22Rv1 (cell line): ENCODE measurements at regions not wholly inside any gene's neighbourhood (a gene's known extent, or its start where the extent isn't known, plus 50 kb on each side); places are given as distances from the start of the nearest gene placed in this dataset.

Source experiments
- H3K27ac ChIP-seq: fragments of 450-650 bp; 2 replicates; pipeline ENCODE4 v1.5.1; 2017
- ZFX ChIP-seq: fragments of 450-650 bp; IDR thresholded peaks from 2 replicates; pipeline ENCODE4 v1.6.1; 2017; ENCODE audit warnings: antibody characterized with exemption, borderline replicate concordance
- TF ChIP-seq, protein P1 (sequence below): fragments of 450-650 bp; IDR thresholded peaks from 2 replicates; pipeline ENCODE4 v1.5.1; 2017; ENCODE audit warnings: mild to moderate bottlenecking

DNA sequence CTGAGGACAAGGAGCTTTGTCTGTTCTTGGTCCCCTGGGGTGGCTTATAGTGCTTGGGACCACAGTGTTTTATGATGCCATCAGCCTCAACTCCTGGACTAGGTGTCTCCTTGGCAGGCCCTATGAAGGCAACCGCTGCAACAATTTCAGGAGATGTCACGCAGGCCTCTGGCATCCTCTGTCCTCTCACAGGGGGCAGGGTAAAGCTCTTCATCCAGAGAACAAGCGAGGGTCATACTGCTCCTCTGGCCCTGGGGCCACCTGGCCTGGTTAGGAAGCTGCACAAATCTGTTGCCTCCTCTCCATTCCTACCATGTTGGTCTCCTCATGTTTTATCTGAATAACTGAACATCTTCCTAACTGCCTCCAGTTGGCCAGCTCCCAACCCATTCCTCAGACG is 148.9 kb upstream of the SPEF2 start:
- no peak for TF ChIP-seq ZFX
- TF ChIP-seq, protein P1, sequence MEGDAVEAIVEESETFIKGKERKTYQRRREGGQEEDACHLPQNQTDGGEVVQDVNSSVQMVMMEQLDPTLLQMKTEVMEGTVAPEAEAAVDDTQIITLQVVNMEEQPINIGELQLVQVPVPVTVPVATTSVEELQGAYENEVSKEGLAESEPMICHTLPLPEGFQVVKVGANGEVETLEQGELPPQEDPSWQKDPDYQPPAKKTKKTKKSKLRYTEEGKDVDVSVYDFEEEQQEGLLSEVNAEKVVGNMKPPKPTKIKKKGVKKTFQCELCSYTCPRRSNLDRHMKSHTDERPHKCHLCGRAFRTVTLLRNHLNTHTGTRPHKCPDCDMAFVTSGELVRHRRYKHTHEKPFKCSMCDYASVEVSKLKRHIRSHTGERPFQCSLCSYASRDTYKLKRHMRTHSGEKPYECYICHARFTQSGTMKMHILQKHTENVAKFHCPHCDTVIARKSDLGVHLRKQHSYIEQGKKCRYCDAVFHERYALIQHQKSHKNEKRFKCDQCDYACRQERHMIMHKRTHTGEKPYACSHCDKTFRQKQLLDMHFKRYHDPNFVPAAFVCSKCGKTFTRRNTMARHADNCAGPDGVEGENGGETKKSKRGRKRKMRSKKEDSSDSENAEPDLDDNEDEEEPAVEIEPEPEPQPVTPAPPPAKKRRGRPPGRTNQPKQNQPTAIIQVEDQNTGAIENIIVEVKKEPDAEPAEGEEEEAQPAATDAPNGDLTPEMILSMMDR: no peak
- H3K27ac ChIP-seq: no peak overlapping the region

DNA sequence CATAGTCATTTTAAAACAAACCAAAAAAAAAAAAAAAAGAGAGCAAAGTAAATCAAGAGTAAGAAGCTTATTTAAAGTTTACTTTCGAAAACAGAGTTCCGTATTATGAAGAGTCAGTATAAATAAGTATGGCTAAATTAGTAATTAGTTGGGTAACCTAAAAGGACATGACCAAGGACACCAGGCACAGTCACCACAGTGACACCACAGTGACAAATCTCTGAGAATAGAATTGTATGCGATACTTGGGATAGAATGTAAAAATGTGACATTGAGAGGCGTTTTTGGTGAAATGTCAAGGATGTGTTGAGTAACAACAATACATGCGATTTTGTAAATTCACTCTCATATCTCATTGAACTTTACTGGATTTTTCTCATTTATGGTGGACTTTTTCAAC is 150.9 kb upstream of the SPEF2 start:
- TF ChIP-seq, protein P1: no peak
- no peak for TF ChIP-seq ZFX
- no peak overlapping the region for H3K27ac ChIP-seq

DNA sequence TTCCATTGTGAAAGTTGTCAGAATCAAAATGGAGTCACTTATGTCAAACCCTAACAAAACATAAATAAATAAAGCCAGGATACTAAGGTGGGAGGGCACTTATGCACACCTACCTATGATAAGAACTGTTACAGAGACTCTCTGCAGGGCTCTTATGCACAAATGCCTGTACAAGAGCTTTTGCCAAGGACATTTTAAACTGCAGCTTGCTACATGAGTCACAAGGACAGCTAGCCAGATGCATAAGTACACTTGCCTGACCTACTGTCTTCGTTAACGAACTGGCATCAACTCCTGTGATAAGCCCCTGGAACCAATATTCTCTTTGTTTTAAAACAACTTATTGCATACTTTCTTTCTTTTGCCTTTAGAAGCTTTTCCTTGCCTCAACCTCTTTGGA is 152.9 kb upstream of the SPEF2 start:
- H3K27ac ChIP-seq: no peak overlapping the region
- TF ChIP-seq, protein P1: no peak
- TF ChIP-seq ZFX: no peak

DNA sequence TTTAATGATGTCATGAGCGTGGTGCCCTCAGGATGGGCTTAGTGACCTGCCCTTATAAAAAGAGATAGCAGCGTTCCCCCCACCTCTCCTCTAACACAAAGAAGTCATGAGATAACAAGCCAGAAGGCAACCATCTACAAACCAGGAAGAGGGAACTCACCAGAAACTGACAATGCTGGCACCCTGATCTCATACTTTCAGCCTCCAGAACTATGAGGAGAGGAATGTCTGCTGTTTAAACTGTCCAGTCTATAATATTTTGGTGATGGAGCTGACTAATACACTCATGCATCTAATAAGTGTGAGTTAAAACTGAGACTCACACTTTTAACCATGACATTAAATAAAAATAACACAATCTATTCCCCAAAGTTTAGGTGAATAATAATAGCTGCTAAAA is 156.1 kb upstream of the SPEF2 start:
- H3K27ac ChIP-seq: no peak overlapping the region
- TF ChIP-seq, protein P1: no peak
- TF ChIP-seq ZFX: no peak

DNA sequence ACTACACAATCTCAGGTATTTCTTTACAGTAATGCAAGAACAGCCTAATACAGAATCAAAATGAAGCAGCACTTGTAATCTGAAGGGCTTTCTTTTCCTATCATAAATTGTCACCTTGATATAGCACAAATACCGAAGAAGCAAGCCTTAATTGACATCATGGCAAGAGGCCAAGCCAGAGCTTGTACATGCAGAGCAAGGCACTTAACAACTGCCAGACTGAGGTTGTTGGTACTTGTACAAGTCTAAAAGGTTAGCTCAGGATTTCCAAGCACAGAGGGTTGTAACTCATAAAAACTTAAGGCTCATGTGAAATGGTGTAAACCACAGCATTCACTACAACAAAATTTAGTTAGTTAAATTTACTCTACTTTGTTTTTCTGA is 158.8 kb upstream of the SPEF2 start:
- no peak for TF ChIP-seq ZFX
- TF ChIP-seq, protein P1: no peak
- H3K27ac ChIP-seq: no peak overlapping the region

DNA sequence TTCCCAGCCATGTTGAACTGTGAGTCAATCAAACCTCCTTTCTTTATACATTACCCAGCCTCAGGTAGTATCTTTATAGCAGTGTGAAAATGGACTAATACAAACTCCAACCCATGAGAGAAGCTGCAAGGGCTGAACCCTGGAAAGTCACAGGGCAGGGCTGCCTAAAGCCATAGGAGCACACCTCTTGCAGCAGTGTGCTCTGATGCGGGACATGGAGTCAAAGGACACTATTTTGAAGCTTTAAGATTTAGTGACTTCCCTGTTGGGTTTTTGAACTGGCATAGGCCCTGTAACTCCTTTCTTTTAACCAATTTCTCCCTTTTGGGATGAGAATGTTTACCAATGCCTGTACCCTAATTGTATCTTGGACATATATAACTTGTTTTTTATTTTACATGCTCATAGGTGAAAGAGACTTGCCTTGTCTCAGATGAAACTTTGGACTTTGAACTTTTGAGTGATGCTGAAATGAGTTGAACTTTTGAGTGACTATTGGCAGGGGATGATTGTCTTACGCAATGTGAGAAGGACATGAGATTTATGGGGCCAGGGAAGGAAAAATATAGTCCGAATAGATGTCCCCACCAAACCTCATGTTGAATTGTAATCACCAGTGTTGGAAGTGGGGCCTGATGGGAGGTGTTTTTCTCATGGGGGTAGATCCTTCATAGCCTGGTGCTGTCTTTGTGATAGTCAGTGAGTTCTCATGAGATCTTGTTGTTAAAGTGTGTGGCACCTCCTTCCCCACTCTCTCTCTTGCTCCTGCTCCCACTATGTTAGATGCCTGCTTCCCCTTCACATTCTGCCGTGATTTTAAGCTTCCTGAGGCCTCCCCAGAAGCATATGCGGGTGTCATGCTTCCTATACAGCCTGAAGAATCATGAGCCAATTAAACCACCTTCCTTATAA is 159.5 kb upstream of the SPEF2 start:
- no peak overlapping the region for H3K27ac ChIP-seq
- TF ChIP-seq, protein P1: no peak
- TF ChIP-seq ZFX: no peak

DNA sequence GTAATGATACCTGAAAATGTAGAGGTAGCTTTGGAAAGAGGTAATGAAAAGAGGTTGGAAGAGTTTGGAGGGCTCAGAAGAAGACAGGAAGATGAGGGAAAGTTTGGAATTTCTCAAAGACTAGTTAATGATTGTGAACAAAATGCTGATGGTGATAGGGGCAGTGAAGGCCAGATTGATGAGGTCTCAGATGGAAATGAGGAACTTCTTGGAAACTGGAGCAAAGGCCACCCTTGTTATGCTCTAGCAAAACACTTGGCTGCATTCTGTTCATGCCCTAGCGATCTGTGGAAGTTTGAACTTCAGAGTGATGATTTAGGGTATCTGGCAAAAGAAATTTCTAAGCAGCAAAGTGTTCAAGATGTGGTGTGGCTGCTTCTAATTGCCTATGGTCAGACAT is 161.2 kb upstream of the SPEF2 start:
- TF ChIP-seq ZFX: no peak
- TF ChIP-seq, protein P1: no peak
- no peak overlapping the region for H3K27ac ChIP-seq
